AG04450 (cell line): ENCODE measurements at regions not wholly inside any gene's neighbourhood (a gene's known extent, or its start where the extent isn't known, plus 50 kb on each side); places are given as distances from the start of the nearest gene placed in this dataset.

ENCODE experiments used
- CTCF ChIA-PET: fragments of 300-600, 350-600 bp; formaldehyde crosslinking; extraction: SDS; loops from one replicate; lab custom pipeline; 2022; ENCODE audit warnings: antibody characterized with exemption, inconsistent platforms; lab: Charles Lee
- POLR2A ChIA-PET: fragments of 350-600 bp; formaldehyde crosslinking; extraction: SDS; loops from one replicate; lab custom pipeline; 2021; ENCODE audit warnings: antibody characterized with exemption, inconsistent platforms; lab: Yijun Ruan, JAX
- DNase-seq: peaks from one replicate; pipeline ENCODE4 v3.0.0-alpha.2; 2011; ENCODE audit warnings: low read depth, low spot score
- H3K27ac ChIP-seq: one replicate; pipeline ENCODE4 v1.5.1; 2012; ENCODE audit warnings: low read depth, low read length, control low read depth
- H3K27me3 ChIP-seq: one replicate; pipeline ENCODE4 v1.6.0; 2012; ENCODE audit warnings: low read length; ENCODE audit not compliant: control insufficient read depth, insufficient read depth
- H3K4me3 ChIP-seq: 2 replicates; pipeline ENCODE4 v1.5.1; 2011; ENCODE audit warnings: mild to moderate bottlenecking, low read depth, low read length, control low read depth
- H3K9me3 ChIP-seq: 2 replicates; pipeline ENCODE4 v1.5.1; 2012; ENCODE audit warnings: low read length; ENCODE audit not compliant: control insufficient read depth, insufficient read depth
- TF ChIP-seq, protein P1 (sequence below): IDR thresholded peaks from 2 replicates; pipeline ENCODE4 v1.5.1; 2011; ENCODE audit warnings: low read depth, low read length, control low read depth, inconsistent platforms

DNA sequence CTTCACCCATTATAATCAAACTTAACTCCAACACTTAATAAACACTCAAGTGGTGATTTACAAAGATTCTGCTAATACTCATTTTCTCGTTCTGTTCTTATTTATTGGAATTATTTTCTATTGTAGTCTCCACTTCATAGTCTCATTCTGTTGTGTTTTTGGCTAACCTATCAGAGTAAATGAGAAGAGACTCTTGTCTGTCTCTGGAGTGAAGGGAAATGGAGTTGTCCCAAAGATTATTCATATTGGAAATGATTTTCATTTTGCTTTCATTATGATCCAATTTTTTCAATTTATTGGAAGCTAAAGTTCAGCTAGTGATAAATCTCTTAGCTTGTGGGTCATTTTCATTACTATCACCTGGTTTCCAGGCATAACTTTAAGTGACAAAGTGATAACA, 454.9 kb upstream of the JAG1 start:
- no peaks in the 10 kb centered on the region for H3K27me3 ChIP-seq
- DNase-seq = no peak

DNA sequence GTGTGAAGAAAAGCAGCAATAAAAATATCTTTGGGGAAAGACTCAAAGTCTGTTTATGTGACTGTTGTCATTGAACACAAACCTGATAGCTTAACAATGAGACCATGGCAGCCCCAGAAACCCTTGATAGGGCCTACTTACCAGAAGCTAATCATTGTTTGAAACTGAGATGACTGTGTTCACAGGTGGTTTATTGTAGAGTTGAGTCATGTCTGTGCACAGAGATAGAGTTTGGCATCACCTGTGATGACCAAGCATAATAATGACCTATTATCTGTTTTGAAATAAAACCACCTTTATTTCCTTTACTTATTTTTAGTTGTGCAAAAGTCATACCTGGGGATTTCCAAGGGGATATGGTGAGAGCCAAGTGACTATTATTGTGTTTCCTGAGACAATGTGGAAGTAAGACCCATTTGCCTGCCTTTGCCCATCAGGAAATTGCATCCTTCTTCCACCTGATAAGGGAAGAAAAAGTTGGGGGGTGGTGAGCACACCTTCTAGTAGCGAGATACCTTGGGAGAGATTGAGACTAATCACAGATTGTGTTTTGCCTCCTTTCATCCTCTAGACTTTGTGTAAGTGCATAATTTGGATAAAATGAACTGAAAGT, 456.9 kb upstream of the JAG1 start:
- H3K27me3 ChIP-seq = no peaks in the 10 kb centered on the region
- no peaks in the 10 kb centered on the region for H3K9me3 ChIP-seq
- CTCF ChIA-PET = interaction anchor here (1.0 kb wide), 1 partner anchor 11 kb away, joined by 3 read pairs; no protein-coding TSS in a partner anchor
- no peak for DNase-seq
- H3K4me3 ChIP-seq = no peak overlapping the region
- no peak overlapping the region for H3K27ac ChIP-seq
- POLR2A ChIA-PET = no interaction called here
- TF ChIP-seq, protein P1, sequence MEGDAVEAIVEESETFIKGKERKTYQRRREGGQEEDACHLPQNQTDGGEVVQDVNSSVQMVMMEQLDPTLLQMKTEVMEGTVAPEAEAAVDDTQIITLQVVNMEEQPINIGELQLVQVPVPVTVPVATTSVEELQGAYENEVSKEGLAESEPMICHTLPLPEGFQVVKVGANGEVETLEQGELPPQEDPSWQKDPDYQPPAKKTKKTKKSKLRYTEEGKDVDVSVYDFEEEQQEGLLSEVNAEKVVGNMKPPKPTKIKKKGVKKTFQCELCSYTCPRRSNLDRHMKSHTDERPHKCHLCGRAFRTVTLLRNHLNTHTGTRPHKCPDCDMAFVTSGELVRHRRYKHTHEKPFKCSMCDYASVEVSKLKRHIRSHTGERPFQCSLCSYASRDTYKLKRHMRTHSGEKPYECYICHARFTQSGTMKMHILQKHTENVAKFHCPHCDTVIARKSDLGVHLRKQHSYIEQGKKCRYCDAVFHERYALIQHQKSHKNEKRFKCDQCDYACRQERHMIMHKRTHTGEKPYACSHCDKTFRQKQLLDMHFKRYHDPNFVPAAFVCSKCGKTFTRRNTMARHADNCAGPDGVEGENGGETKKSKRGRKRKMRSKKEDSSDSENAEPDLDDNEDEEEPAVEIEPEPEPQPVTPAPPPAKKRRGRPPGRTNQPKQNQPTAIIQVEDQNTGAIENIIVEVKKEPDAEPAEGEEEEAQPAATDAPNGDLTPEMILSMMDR = no peak

More for the DNA sequence above, 454.9 kb upstream of the JAG1 start:
- ChIA-PET CTCF (no interaction called here), POLR2A (no interaction called here)
- TF ChIP-seq, protein P1 = no peak
- H3K4me3 ChIP-seq = no peak overlapping the region
- H3K9me3 ChIP-seq = no peaks in the 10 kb centered on the region
- no peak overlapping the region for H3K27ac ChIP-seq

DNA sequence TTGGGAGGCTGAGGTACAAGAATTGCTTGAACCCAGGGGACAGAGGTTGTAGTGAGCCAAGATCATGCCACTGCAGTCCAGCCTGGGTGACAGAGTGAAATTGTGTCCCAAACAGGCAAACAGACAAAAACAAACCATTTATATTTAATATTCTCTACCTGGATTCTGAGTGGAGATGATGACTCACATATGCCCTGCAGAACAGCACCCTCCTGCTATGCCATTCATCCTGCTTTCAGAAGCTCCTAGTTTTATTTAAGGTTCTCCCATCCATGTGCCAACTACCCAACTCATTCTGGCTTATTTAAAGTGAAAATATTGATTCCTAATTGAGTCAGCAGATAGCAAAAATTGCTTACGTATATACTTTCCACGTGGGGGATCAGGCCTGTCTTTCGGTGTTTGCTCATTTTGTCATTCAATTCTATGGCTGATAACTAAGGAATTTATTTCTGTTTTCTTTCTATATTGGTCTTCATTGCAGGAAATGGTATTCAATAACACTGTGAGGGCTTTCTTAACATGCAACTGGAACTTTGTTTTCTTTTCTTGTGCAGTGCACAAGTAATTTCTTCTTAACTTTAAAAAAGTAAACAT, 459.1 kb upstream of the JAG1 start:
- ChIA-PET CTCF (no interaction called here), POLR2A (no interaction called here)
- no peak overlapping the region for H3K27ac ChIP-seq
- no peak for DNase-seq
- H3K4me3 ChIP-seq = no peak overlapping the region
- TF ChIP-seq, protein P1 = no peak
- no peaks in the 10 kb centered on the region for H3K9me3 ChIP-seq
- no peaks in the 10 kb centered on the region for H3K27me3 ChIP-seq

DNA sequence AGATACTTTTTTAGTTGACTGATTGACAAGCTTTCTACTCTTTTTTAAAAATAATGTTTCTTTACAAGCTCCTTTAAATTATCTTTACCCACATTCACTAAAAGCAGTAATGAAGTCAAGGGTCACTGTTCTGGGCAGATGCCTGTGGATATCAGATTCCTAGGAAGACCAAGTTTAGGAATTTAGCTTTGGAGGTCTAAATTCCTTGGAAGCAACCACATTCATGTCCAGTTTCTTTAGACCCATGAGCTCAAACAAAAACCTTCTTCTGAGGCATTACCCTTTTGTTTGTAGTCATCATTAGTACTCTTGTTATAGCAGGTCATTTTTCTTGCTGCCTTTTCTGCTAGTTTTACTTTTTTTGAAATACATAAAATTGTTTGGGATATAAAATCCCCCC, 462.9 kb upstream of the JAG1 start:
- TF ChIP-seq, protein P1 = no peak
- no peak for DNase-seq
- no peaks in the 10 kb centered on the region for H3K27me3 ChIP-seq
- POLR2A ChIA-PET = no interaction called here
- CTCF ChIA-PET = no interaction called here
- H3K27ac ChIP-seq = no peak overlapping the region
- H3K4me3 ChIP-seq = no peak overlapping the region
- no peaks in the 10 kb centered on the region for H3K9me3 ChIP-seq

DNA sequence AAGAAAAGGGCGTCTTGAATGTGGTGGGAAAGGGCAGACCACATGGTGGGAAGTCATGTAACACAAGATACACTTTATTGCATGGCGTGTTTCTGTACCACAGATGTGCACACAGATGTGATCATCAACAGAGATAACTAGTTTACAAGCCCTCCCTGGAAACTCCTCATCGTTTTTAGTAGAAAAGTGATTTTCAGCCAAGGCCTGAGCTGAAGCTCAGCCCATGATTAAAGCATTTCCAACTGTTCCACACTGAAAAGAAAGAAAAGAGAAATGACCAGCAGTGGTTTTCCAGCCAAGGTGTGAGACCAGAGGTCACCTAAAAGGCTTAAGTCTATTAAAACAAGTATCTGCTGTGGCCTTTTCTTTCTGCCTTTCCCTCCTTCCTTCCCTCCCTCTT, 463.9 kb upstream of the JAG1 start:
- DNase-seq = no peak
- Histone ChIP-seq H3K9me3 (no peaks in the 10 kb centered on the region), H3K27me3 (no peaks in the 10 kb centered on the region), H3K4me3 (no peak overlapping the region), H3K27ac (no peak overlapping the region)
- CTCF ChIA-PET = no interaction called here
- POLR2A ChIA-PET = no interaction called here
- TF ChIP-seq, protein P1 = no peak
